ENCODE measurements at regions not wholly inside any gene's neighbourhood (a gene's known extent, or its start where the extent isn't known, plus 50 kb on each side); places are given as distances from the start of the nearest gene placed in this dataset.
"Not testable (repeated sequence)": the region's sequence is repeated elsewhere in the genome, so short reads cannot be mapped to it uniquely, and the experiment has no call there.

- DNase-seq (ENCODE audit: low spot score): no peak
These were observed 97.8 kb upstream of the SLC35G4 start for GRCh38 chr18:11511434-11512095.

GRCh38 chr18:11506856-11507255 lies 102.5 kb upstream of the SLC35G4 start:
- no peak for DNase-seq (ENCODE audit: low spot score)

- no peak for DNase-seq (ENCODE audit: low spot score)
These were observed 103.4 kb upstream of the SLC35G4 start for GRCh38 chr18:11505993-11506392.

GRCh38 chr18:11504962-11505361 lies 104.4 kb upstream of the SLC35G4 start:
- no peak for DNase-seq (ENCODE audit: low spot score)

- DNase-seq (ENCODE audit: low spot score): no peak
These were observed 107.0 kb upstream of the SLC35G4 start for GRCh38 chr18:11502368-11502767.

GRCh38 chr18:11501352-11501751 lies 108.0 kb upstream of the SLC35G4 start:
- no peak for DNase-seq (ENCODE audit: low spot score)

- DNase-seq (ENCODE audit: low spot score): no peak
These were observed 109.0 kb upstream of the SLC35G4 start for GRCh38 chr18:11500153-11501122.

GRCh38 chr18:11498821-11499220 lies 110.6 kb upstream of the SLC35G4 start:
- no peak for DNase-seq (ENCODE audit: low spot score)

- no peak for DNase-seq (ENCODE audit: low spot score)
These were observed 111.8 kb upstream of the SLC35G4 start for GRCh38 chr18:11497585-11497984.

- DNase-seq (ENCODE audit: low spot score): no peak
These were observed 112.7 kb upstream of the SLC35G4 start for GRCh38 chr18:11496526-11497172.

GRCh38 chr18:11495441-11495840 lies 114.0 kb upstream of the SLC35G4 start:
- DNase-seq (ENCODE audit: low spot score): no peak

GRCh38 chr18:11494107-11494506 lies 115.3 kb upstream of the SLC35G4 start:
- DNase-seq (ENCODE audit: low spot score): no peak

- no peak for DNase-seq (ENCODE audit: low spot score)
These were observed 120.0 kb upstream of the SLC35G4 start for GRCh38 chr18:11489266-11489899.

- DNase-seq (ENCODE audit: low spot score): no peak
These were observed 121.2 kb upstream of the SLC35G4 start for GRCh38 chr18:11488175-11488574.

- DNase-seq (ENCODE audit: low spot score): no peak
These were observed 122.0 kb upstream of the SLC35G4 start for GRCh38 chr18:11487390-11487789.

- no peak for DNase-seq (ENCODE audit: low spot score)
These were observed 127.1 kb upstream of the SLC35G4 start for GRCh38 chr18:11482271-11482670.

GRCh38 chr18:11480692-11481091 lies 128.7 kb upstream of the SLC35G4 start:
- DNase-seq (ENCODE audit: low spot score): no peak

- not testable (repeated sequence) for DNase-seq (ENCODE audit: low spot score)
These were observed 130.4 kb upstream of the SLC35G4 start for GRCh38 chr18:11479031-11479430.

GRCh38 chr18:11470941-11471340 lies 138.5 kb upstream of the SLC35G4 start:
- no peak for DNase-seq (ENCODE audit: low spot score)

- no peak for DNase-seq (ENCODE audit: low spot score)
These were observed 140.8 kb upstream of the SLC35G4 start for GRCh38 chr18:11468617-11469016.

GRCh38 chr18:11468120-11468519 lies 141.3 kb upstream of the SLC35G4 start:
- DNase-seq (ENCODE audit: low spot score): no peak

GRCh38 chr18:11467611-11468010 lies 141.8 kb upstream of the SLC35G4 start:
- DNase-seq (ENCODE audit: low spot score): no peak
